Activated B cell treated with CpG ODN at 0.5 μM for 24 hours (primary cell): ENCODE measurements at regions not wholly inside any gene's neighbourhood (a gene's known extent, or its start where the extent isn't known, plus 50 kb on each side); places are given as distances from the start of the nearest gene placed in this dataset.

Source experiments
- ATAC-seq: fragments of 200-7000 bp; cut with Tn5 transposase; one replicate; pipeline ENCODE4 v1.10.0; 2021; ENCODE audit warnings: low read depth, mild to moderate bottlenecking, moderate library complexity
- CTCF ChIA-PET: fragments of 350-600 bp; sonication (Branson Sonifier 250); formaldehyde crosslinking; loops from one replicate; lab custom pipeline; 2021; ENCODE audit warnings: antibody characterized with exemption; lab: Charles Lee
- POLR2A ChIA-PET: fragments of 350-600 bp; sonication (Branson Sonifier 250); formaldehyde crosslinking; loops from one replicate; lab custom pipeline; 2021; ENCODE audit warnings: antibody characterized with exemption; lab: Charles Lee
- DNase-seq: peaks from one replicate; pipeline ENCODE4 v3.0.0; 2022
- H3K27ac Mint-ChIP-seq: one replicate; pipeline ENCODE4 v1.8.0; 2020; ENCODE audit warnings: mixed read lengths
- H3K27me3 Mint-ChIP-seq: one replicate; pipeline ENCODE4 v1.8.0; 2021; ENCODE audit warnings: mixed read lengths
- H3K36me3 Mint-ChIP-seq: one replicate; pipeline ENCODE4 v1.8.0; 2021; ENCODE audit warnings: low read depth, mixed read lengths
- H3K4me1 Mint-ChIP-seq: one replicate; pipeline ENCODE4 v1.8.0; 2021; ENCODE audit warnings: mixed read lengths
- H3K4me3 Mint-ChIP-seq: one replicate; pipeline ENCODE4 v1.8.0; 2020; ENCODE audit warnings: mild to moderate bottlenecking, mixed read lengths
- H3K9me3 Mint-ChIP-seq: one replicate; pipeline ENCODE4 v1.8.0; 2020; ENCODE audit warnings: mixed read lengths
- CTCF ChIP-seq: fragments of 200-600 bp; IDR thresholded peaks from one replicate; pipeline ENCODE4 v1.8.0; 2022; ENCODE audit warnings: antibody characterized with exemption, mild to moderate bottlenecking
- intact Hi-C: fragments of 100-400 bp; cut with micrococcal nuclease; formaldehyde crosslinking; loops from one replicate; pipeline ENCODE4 v1.15.1; 2024

- Mint-ChIP-seq H3K27me3 (peaks cover 16% of the 10 kb centered on the region), H3K4me1 (no peaks in the 10 kb centered on the region), H3K36me3 (no peaks in the 10 kb centered on the region)
These were observed 72.1 kb upstream of the ITGA11 start for GRCh38 chr15:68503791-68504680.

GRCh38 chr15:68504681-68505170 is 72.8 kb upstream of the ITGA11 start:
- Mint-ChIP-seq H3K4me3 (no peak overlapping the region), H3K4me1 (no peaks in the 10 kb centered on the region), H3K36me3 (no peaks in the 10 kb centered on the region), H3K9me3 (no peaks in the 10 kb centered on the region), H3K27ac (no peak overlapping the region), H3K27me3 (peaks cover 16% of the 10 kb centered on the region)
- TF ChIP-seq CTCF: no peak
- ATAC-seq: no peak
- intact Hi-C loops: no loop called here
- ChIA-PET CTCF (no interaction called here), POLR2A (interaction anchor here (0.6 kb wide), 1 partner anchor 192 kb away, joined by 4 read pairs; no protein-coding TSS in a partner anchor)
- DNase-seq: no peak

More at GRCh38 chr15:68503791-68504680, 72.1 kb upstream of the ITGA11 start:
- Mint-ChIP-seq H3K4me3 (no peak overlapping the region), H3K27ac (no peak overlapping the region), H3K9me3 (no peaks in the 10 kb centered on the region)
- ChIA-PET POLR2A (no interaction called here), CTCF (no interaction called here)
- intact Hi-C loops: no loop called here
- no peak for ATAC-seq
- DNase-seq: no peak
- TF ChIP-seq CTCF: no peak

GRCh38 chr15:68506071-68506470 is 72.7 kb upstream of the CORO2B start:
- intact Hi-C loops: no loop called here
- ATAC-seq: no peak
- CTCF ChIA-PET: no interaction called here

GRCh38 chr15:68507447-68507846 is 71.3 kb upstream of the CORO2B start:
- H3K4me1 Mint-ChIP-seq: no peaks in the 10 kb centered on the region
- H3K27me3 Mint-ChIP-seq: peaks cover 22% of the 10 kb centered on the region
- TF ChIP-seq CTCF: no peak
- no peak overlapping the region for H3K27ac Mint-ChIP-seq
- H3K4me3 Mint-ChIP-seq: no peak overlapping the region
- CTCF ChIA-PET: no interaction called here
- H3K36me3 Mint-ChIP-seq: no peaks in the 10 kb centered on the region
- no peak for ATAC-seq
- DNase-seq: no peak
- intact Hi-C loops: no loop called here
- POLR2A ChIA-PET: no interaction called here
- H3K9me3 Mint-ChIP-seq: no peaks in the 10 kb centered on the region

More at GRCh38 chr15:68506071-68506470, 72.7 kb upstream of the CORO2B start:
- peaks cover 21% of the 10 kb centered on the region for H3K27me3 Mint-ChIP-seq
- no peaks in the 10 kb centered on the region for H3K9me3 Mint-ChIP-seq
- no peak overlapping the region for H3K27ac Mint-ChIP-seq
- H3K36me3 Mint-ChIP-seq: no peaks in the 10 kb centered on the region
- POLR2A ChIA-PET: no interaction called here
- DNase-seq: no peak
- H3K4me3 Mint-ChIP-seq: no peak overlapping the region
- no peak for TF ChIP-seq CTCF
- H3K4me1 Mint-ChIP-seq: no peaks in the 10 kb centered on the region

- DNase-seq (no peak), ATAC-seq (no peak)
- H3K27me3 Mint-ChIP-seq: peaks cover 22% of the 10 kb centered on the region
- no peaks in the 10 kb centered on the region for H3K4me1 Mint-ChIP-seq
- intact Hi-C loops: no loop called here
- H3K36me3 Mint-ChIP-seq: no peaks in the 10 kb centered on the region
- TF ChIP-seq CTCF: no peak
- no peak overlapping the region for H3K27ac Mint-ChIP-seq
- CTCF ChIA-PET: no interaction called here
- no peak overlapping the region for H3K4me3 Mint-ChIP-seq
- peaks cover 4% of the 10 kb centered on the region for H3K9me3 Mint-ChIP-seq
- POLR2A ChIA-PET: no interaction called here
These were observed 70.2 kb upstream of the CORO2B start for GRCh38 chr15:68508485-68509189.
